KMS-11 (cell line): ENCODE measurements at regions not wholly inside any gene's neighbourhood (a gene's known extent, or its start where the extent isn't known, plus 50 kb on each side); places are given as distances from the start of the nearest gene placed in this dataset.

Experiments
- H2AFZ ChIP-seq: fragments of 200-600 bp; sonication (generic); 2 replicates; pipeline ENCODE4 v1.6.1; 2016; ENCODE audit warnings: antibody characterized with exemption, mixed run types, low read depth
- H3K27ac ChIP-seq: fragments of 200-600 bp; sonication (generic); 2 replicates; pipeline ENCODE4 v1.6.1; 2016; ENCODE audit warnings: mild to moderate bottlenecking, mixed run types
- H3K27me3 ChIP-seq: fragments of 200-600 bp; sonication (generic); 2 replicates; pipeline ENCODE4 v1.6.1; 2017; ENCODE audit warnings: mild to moderate bottlenecking, low read depth, mixed run types, moderate library complexity; ENCODE audit not compliant: insufficient read depth
- H3K36me3 ChIP-seq: fragments of 200-600 bp; sonication (generic); 2 replicates; pipeline ENCODE4 v1.6.1; 2017; ENCODE audit warnings: mild to moderate bottlenecking, mixed run types; ENCODE audit not compliant: insufficient read depth
- H3K4me1 ChIP-seq: fragments of 200-600 bp; sonication (generic); 2 replicates; pipeline ENCODE4 v1.6.1; 2016; ENCODE audit warnings: mild to moderate bottlenecking, low read depth, mixed run types; ENCODE audit not compliant: poor library complexity, severe bottlenecking
- H3K4me2 ChIP-seq: fragments of 200-600 bp; sonication (generic); 2 replicates; pipeline ENCODE4 v1.7.0; 2016; ENCODE audit warnings: mild to moderate bottlenecking, mixed run types
- H3K4me3 ChIP-seq: fragments of 200-600 bp; sonication (generic); IDR thresholded peaks from 2 replicates; pipeline ENCODE4 v1.6.1; 2017; ENCODE audit warnings: low read depth, low read length, mixed read lengths; ENCODE audit not compliant: insufficient read depth
- H3K79me2 ChIP-seq: fragments of 200-600 bp; sonication (generic); 2 replicates; pipeline ENCODE4 v1.6.1; 2016; ENCODE audit warnings: low read depth, mixed run types; ENCODE audit not compliant: insufficient read depth
- H3K9ac ChIP-seq: fragments of 200-600 bp; sonication (generic); 2 replicates; pipeline ENCODE4 v1.6.1; 2016; ENCODE audit warnings: mild to moderate bottlenecking, mixed run types
- H4K20me1 ChIP-seq: fragments of 200-600 bp; sonication (generic); 2 replicates; pipeline ENCODE4 v1.6.1; 2016; ENCODE audit warnings: mild to moderate bottlenecking, mixed run types; ENCODE audit not compliant: insufficient read depth
- TF ChIP-seq, protein P1 (sequence below): fragments of 200-600 bp; sonication (generic); conservative IDR thresholded peaks from 2 replicates; pipeline ENCODE4 v1.6.1; 2017; ENCODE audit warnings: low read depth, mild to moderate bottlenecking, antibody characterized with exemption, low read length, moderate library complexity, mixed read lengths

DNA sequence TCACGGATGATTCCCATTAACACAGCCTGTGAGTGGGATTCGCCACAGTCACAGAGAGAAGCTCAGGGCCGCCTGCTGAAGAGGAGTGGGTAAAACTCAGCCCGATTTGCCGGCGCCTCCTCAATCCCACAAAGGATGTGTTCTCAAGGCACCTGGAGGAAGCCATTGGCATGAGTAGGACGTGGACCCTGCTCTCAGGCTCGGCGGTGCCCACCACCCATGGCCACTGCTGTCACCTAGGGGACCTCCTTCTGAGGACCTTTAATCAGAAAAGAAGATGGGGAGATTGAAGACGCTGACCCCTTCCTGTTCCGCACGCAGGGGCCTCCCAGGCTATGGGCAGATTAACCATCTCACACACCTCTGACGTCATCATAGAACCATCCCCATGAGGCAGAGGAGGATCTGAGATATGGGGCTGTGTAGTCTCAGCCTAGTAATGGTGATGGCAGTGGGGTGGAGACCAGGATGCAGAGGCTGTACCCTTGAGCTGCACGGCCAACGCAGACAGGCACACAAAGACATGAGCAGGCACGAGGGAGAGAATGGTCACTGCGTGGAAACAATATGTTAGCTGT, 571.8 kb downstream of the BRD1 start:
- H3K79me2 ChIP-seq = no peaks in the 10 kb centered on the region
- H3K27me3 ChIP-seq = no peaks in the 10 kb centered on the region
- TF ChIP-seq, protein P1, sequence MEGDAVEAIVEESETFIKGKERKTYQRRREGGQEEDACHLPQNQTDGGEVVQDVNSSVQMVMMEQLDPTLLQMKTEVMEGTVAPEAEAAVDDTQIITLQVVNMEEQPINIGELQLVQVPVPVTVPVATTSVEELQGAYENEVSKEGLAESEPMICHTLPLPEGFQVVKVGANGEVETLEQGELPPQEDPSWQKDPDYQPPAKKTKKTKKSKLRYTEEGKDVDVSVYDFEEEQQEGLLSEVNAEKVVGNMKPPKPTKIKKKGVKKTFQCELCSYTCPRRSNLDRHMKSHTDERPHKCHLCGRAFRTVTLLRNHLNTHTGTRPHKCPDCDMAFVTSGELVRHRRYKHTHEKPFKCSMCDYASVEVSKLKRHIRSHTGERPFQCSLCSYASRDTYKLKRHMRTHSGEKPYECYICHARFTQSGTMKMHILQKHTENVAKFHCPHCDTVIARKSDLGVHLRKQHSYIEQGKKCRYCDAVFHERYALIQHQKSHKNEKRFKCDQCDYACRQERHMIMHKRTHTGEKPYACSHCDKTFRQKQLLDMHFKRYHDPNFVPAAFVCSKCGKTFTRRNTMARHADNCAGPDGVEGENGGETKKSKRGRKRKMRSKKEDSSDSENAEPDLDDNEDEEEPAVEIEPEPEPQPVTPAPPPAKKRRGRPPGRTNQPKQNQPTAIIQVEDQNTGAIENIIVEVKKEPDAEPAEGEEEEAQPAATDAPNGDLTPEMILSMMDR = no peak
- H2AFZ ChIP-seq = no peak overlapping the region
- no peaks in the 10 kb centered on the region for H3K4me1 ChIP-seq
- H3K4me3 ChIP-seq = no peak overlapping the region
- no peaks in the 10 kb centered on the region for H4K20me1 ChIP-seq
- no peaks in the 10 kb centered on the region for H3K36me3 ChIP-seq
- H3K9ac ChIP-seq = no peak overlapping the region
- H3K4me2 ChIP-seq = no peak overlapping the region
- H3K27ac ChIP-seq = no peak overlapping the region

DNA sequence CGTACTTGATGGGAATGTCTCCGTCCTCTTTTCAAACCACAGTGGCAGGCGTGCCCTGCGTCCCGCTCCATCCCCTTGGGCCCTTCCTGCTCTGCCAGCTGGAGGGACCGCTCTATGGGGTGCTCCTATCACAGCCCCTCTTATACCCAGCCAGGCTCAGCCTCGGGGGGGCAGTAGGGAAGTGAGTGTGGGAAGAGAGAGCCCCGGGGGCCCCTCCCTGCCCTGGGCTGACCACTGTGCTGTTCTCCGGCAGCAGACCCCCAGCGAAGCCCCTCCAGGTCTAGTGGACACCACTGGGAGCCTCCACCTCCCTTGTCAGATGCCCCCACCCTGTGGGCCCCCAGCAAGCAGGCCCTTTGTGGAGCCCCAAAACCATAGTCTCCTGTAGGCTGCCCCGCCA, 572.5 kb downstream of the BRD1 start:
- TF ChIP-seq, protein P1 = no peak
- Histone ChIP-seq H3K4me1 (no peaks in the 10 kb centered on the region), H3K27ac (no peak overlapping the region), H3K79me2 (no peaks in the 10 kb centered on the region), H3K4me3 (no peak overlapping the region), H3K27me3 (no peaks in the 10 kb centered on the region; the same call in 1 of the 2 replicates), H2AFZ (no peak overlapping the region), H3K9ac (no peak overlapping the region), H3K4me2 (no peak overlapping the region), H3K36me3 (no peaks in the 10 kb centered on the region), H4K20me1 (no peaks in the 10 kb centered on the region)

DNA sequence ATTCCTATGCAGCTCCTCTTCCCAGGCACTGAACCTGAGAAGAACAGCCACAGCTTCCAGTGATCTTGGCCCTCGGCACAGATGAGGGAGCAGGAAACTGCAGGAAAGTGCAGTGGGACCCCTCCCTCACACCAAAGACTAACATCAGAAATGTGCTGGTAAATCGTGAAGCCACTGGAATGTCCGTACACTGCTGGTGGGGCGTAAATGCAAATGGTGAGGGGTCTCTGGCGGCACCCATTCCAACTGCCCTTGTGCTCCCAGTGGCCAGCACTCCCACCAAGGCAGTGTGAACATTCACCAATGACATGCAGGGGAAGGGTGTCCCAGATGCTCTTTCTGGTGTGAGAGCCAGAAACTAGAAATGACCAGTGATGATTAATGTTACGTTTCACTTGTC, 574.0 kb downstream of the BRD1 start:
- H3K27me3 ChIP-seq = no peaks in the 10 kb centered on the region; the same call in 1 of the 2 replicates
- H3K4me2 ChIP-seq = no peak overlapping the region
- H3K4me3 ChIP-seq = no peak overlapping the region
- no peaks in the 10 kb centered on the region for H4K20me1 ChIP-seq
- H3K4me1 ChIP-seq = no peaks in the 10 kb centered on the region
- H3K9ac ChIP-seq = no peak overlapping the region
- TF ChIP-seq, protein P1 = no peak
- no peak overlapping the region for H2AFZ ChIP-seq
- H3K36me3 ChIP-seq = no peaks in the 10 kb centered on the region
- H3K79me2 ChIP-seq = no peaks in the 10 kb centered on the region
- H3K27ac ChIP-seq = no peak overlapping the region

DNA sequence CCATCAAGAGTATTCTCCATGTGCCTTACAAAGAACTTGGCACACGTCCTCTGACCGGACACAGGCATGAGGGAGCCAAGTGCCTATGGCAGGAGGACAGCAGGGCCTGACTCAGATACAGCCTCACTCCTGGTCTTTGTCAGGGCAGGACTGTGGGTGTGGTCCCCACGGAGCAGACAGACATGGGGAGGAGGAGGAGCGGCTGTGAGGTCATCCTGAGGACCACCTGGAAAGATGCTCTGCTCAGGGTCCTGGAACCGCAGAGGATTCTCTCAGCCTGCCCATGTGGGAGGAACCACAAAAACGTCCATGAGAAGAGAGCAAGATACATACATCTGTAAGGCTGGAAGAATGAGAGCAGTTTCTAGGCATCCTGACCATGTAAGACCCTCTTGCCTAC, 576.3 kb downstream of the BRD1 start:
- Histone ChIP-seq H3K79me2 (no peaks in the 10 kb centered on the region), H4K20me1 (no peaks in the 10 kb centered on the region), H3K4me3 (no peak overlapping the region), H3K27me3 (no peaks in the 10 kb centered on the region; the same call in 1 of the 2 replicates), H3K4me2 (no peak overlapping the region), H3K27ac (no peak overlapping the region), H3K36me3 (no peaks in the 10 kb centered on the region), H3K4me1 (no peaks in the 10 kb centered on the region), H2AFZ (no peak overlapping the region), H3K9ac (no peak overlapping the region)
- TF ChIP-seq, protein P1 = no peak
